ENCODE measurements at regions not wholly inside any gene's neighbourhood (a gene's known extent, or its start where the extent isn't known, plus 50 kb on each side); places are given as distances from the start of the nearest gene placed in this dataset.

DNA sequence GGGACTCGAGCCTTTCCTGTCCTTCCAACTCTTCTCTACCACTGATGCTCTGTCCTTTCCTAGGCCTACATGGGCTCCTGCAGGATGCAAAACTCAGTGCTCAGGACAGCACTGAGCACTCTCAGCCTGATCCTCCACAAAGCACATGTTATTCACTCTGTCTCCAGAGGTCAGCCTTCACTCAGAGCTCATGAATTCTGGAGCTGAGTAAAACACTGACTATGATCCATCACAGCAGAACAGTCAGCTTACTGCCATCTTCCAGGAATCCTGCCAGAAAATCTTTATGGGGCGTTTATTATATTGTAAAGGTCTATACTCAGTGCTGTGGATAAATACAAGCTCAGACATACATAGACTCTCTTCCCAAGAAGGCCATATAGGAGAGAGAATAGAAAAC lies 121.5 kb upstream of the CPEB2 start:
- TF ChIP-seq GATA2 (IDR thresholded peaks at IDR 0.05; ENCODE audit: low read depth, low read length) (no peak), GATA3 (IDR thresholded peaks at IDR 0.05; ENCODE audit: low read depth, low read length) (no peak)

DNA sequence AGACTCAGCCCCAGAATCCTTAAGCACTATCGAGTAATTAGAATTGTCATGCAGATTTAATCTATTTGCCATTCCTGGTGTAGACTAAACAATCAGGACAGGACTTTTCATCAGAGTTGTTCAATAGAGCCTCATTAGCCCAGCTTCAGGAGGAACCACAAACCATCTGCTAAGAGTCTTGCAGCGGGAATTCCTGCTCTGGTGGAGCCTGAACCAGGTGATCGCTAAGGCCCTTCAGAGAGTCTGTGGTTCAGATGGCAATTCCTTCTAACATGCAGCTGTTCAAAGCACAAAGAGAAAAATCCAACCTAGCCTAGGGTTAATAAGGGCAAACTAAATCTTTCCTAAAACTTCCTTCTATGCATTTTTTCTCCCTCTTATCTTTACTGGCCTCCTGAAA lies 119.1 kb upstream of the CPEB2 start:
- TF ChIP-seq GATA3 (IDR thresholded peaks at IDR 0.05; ENCODE audit: low read depth, low read length) (no peak), GATA2 (IDR thresholded peaks at IDR 0.05; ENCODE audit: low read depth, low read length) (no peak)

DNA sequence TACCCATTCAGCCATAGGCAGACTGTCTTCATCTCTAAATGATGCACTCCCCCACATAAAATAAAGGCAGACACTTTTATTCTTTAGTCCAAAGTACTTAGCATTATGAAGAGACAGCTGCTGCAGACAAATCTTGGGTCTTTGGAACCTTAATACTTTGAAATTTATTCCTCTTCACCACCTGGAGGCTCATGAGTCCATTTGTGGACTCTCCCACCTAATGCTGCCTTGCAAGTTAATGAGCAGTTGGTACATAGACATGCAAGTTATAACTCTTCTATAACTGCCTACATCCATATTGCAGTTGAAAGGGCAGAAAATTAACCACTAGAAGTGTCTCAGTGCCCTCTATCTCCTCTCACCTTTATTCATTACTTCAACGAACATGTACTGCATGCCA lies 118.6 kb upstream of the CPEB2 start:
- TF ChIP-seq GATA2 (IDR thresholded peaks at IDR 0.05; ENCODE audit: low read depth, low read length) (no peak), GATA3 (IDR thresholded peaks at IDR 0.05; ENCODE audit: low read depth, low read length) (no peak)

DNA sequence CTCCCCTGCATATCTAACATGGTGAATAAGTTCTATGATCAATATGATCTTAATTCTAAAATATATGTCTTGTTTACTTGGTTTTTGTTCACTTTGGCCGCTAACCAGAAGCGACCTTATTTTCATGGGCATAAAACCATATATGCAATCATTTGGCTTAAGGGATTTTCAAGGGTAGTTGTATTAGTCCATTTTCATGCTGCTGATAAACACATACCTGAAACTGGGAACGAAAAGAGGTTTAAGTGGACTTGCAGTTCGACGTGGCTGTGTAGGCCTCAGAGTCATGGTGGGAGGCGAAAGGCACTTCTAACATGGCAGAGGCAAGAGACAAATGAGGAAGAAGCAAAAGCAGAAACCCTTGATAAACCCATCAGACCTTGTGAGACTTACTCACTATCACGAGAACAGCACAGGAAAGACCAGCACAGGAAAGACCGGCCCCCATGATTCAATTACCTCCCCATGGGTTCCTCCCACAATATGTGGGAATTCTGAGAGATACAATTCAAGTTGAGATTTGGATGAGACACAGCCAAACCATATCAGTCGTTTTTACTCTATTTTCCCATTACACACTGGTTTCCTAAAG lies 114.3 kb upstream of the CPEB2 start:
- TF ChIP-seq GATA3 (IDR thresholded peaks at IDR 0.05; ENCODE audit: low read depth, low read length) (no peak), GATA2 (IDR thresholded peaks at IDR 0.05; ENCODE audit: low read depth, low read length) (no peak)

DNA sequence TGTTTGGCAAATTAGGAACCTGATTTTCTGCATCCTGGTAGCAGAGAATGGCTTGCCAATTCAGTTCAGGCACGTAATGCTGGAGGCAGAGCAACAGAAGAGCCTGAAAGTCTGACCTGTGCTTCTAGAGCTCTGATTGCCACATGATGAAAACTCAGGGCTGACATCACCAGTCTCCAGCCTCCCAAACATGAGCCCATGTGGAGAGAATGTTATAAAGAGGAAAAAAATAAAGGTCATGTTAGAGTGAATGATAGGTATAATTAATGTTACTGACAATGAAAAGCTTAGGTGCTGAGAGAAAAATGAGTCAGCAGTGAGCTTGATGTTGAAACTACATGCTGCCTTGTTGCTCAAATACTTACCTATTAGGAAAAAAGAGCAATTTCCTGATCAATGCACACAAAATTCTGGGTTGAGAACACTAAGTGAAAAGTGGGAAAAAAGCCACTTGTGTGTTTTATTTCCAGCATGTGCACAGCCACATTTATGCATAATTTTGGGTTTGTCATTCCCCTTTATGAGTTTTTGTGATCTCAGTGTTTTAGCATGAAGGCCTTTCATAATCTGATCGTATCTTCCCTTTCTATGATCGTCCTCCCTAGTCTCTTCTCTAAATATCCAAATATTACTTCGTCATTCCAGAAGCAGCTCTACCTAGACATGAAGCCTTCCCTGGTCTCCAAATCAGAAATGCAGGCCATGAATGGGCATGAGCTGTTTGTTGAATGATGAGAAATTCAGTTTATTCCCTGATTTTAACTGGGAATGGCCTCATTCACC lies 113.3 kb upstream of the CPEB2 start:
- TF ChIP-seq GATA3 (IDR thresholded peaks at IDR 0.05; ENCODE audit: low read depth, low read length) (no peak), GATA2 (IDR thresholded peaks at IDR 0.05; ENCODE audit: low read depth, low read length) (no peak)

DNA sequence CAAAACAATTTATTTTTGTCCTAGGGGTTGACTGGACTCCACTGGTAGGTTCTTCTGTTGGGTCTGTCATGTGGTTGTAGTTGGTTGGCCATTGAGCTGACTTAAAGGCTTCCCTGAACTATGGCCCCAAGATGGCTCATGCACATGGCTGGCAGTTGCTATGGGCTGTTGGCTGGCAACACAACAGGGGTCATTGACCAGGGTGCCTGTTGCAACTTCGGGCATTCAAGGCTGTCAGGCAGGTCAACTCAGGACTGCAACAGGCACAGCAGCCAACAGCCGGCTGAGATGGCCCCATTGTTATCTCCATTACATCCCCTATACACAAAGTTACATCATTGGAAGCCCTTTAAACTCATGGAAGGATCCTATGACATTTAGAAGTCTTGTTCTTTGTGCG lies 109.7 kb upstream of the CPEB2 start:
- no peak for TF ChIP-seq GATA3 (IDR thresholded peaks at IDR 0.05; ENCODE audit: low read depth, low read length)
- no peak for TF ChIP-seq GATA2 (IDR thresholded peaks at IDR 0.05; ENCODE audit: low read depth, low read length)

DNA sequence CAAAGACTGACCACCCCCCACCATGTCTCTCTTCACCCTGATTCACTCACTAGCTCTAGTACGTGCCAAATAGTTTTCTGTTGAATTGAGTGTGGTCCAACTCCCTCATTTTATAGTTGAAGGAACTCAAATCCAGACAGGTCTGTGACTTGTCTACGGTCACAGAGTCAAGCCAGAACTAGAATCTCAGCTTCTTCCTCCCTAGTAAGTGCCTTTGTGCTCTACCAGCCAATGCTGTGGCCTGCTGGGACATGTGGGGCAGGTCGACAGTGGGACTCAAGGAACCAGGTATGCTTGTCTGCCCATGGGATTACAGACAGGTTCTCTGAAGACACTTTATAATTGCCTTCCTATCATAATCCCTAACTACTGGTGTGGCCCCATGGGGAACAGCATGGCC lies 108.6 kb upstream of the CPEB2 start:
- TF ChIP-seq GATA2 (IDR thresholded peaks at IDR 0.05; ENCODE audit: low read depth, low read length) (no peak), GATA3 (IDR thresholded peaks at IDR 0.05; ENCODE audit: low read depth, low read length) (no peak)

DNA sequence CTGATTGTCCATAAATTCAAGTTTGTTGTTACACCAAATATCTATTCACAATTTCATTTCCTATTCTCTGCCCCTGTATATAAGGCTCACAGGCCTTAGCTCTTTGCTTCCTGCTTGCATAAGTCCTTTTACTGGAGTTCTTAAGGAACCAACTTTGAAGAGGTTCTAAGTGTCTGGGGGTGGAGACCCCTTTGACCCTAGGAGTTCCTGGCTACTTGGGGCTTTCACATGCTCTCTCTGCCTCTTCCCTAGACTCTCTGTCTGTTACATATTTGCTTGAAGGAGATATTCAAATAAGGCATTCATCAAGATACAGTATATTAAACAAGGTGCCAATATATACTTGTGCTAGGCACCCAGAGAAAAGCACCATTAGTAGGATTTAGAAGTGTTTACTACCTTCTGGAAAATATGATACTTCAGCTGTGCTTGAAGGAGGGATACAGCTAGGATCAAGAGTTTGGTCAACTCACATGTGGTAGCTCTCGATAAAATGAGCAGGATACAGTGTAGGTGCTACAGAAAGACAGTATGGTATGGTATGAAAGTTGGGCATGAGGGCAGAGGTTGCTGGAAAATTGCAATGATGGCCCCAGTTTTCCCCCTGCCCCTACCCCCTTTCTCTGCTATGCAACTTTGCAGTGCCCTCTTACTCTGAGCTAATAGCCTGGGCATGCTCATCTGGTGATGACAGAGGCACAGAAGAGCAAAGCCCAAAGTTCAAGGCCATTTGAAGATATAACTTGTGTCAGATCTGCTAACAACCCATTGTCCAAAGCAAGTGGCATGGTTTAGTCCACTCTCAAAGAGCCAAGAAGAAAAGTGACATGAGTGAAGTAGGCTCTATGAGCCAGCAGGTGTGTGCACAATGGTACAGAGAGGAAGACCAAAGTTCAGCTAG lies 107.6 kb upstream of the CPEB2 start:
- no peak for TF ChIP-seq GATA3 (IDR thresholded peaks at IDR 0.05; ENCODE audit: low read depth, low read length)
- no peak for TF ChIP-seq GATA2 (IDR thresholded peaks at IDR 0.05; ENCODE audit: low read depth, low read length)

DNA sequence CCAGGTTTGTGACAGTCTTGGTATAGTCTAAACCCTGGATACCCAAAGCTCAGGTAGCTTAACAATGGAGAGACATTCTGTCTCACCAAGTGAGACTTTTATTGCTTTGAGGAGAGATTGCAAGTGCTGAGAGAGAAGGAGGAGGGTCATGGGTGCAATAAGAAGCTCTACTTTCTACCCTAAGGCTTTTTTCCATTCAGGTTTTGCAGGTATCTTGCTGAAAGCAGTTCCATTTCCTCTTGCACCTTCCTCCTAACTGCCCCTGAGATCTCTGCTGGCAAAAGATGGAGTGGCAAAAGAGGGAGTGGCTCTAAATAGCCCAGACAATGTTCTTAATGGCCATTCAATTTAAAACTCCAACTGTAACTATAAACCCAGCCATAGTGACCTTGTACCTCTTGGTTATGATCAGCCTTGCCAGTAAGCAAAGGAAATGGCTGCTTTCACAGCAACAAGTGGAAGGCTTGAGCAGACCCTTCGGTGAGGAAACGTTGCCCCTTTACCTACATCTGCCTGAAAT lies 105.6 kb upstream of the CPEB2 start:
- no peak for TF ChIP-seq GATA2 (IDR thresholded peaks at IDR 0.05; ENCODE audit: low read depth, low read length)
- TF ChIP-seq GATA3 (IDR thresholded peaks at IDR 0.05; ENCODE audit: low read depth, low read length) = no peak

DNA sequence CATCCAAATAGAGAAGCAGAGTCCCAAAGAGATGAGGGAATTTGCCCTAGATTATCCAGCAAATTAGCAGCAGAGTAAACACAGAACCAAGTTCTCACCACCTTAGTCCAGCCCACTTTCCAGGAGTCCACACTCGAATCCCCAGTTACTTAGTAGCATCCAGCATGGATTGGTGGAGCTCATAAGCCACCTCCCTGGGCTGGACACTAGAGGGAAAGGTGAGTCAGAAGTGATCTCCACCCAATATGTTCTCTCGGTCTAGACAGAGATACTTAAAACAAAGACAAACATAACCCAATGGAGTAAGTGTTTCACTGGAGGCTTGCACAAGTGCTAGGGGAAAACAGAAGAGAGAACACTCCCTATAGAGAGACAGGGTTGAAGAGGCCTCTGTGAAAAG lies 105.1 kb upstream of the CPEB2 start:
- no peak for TF ChIP-seq GATA3 (IDR thresholded peaks at IDR 0.05; ENCODE audit: low read depth, low read length)
- TF ChIP-seq GATA2 (IDR thresholded peaks at IDR 0.05; ENCODE audit: low read depth, low read length) = no peak

DNA sequence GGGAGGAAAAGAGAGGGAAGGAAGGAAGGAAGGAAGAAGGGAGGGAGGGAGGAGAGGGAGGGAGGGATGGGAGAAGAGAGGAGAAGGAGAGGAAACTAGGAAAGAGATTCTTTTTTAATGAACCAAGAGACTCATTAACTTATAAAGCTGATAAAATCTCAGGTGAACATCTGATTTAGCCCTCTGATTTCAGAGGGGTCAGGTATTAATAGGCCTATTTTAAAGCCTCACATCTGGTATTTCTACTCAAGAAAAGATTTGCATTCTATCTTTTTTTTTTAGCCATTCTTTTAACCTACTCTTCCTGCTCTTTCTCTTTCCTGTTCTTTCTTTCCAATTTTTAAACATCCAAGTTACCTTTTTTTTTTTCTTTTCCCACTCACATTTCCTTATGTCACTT lies 103.3 kb upstream of the CPEB2 start:
- TF ChIP-seq GATA3 (IDR thresholded peaks at IDR 0.05; ENCODE audit: low read depth, low read length) (no peak), GATA2 (IDR thresholded peaks at IDR 0.05; ENCODE audit: low read depth, low read length) (no peak)

DNA sequence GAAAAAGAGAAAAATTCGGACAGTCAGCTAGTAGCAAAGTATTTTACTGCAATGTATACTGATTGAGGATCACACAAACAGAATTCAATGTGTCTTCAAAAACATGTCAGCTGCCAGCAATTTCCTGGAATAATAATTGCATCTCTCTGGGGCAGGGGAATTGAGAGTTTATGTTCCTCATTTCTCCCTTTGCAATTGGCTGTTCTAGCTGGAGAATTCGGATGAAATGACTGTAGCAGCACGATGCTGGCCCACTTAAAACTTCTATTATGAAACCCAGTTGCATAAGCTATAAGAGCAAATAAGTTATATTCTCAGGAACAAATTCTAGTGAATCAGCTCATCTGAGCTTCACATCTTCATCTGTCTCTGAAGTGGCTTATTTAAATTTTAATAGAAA lies 99.9 kb upstream of the CPEB2 start:
- TF ChIP-seq GATA3 (IDR thresholded peaks at IDR 0.05; ENCODE audit: low read depth, low read length) = no peak

DNA sequence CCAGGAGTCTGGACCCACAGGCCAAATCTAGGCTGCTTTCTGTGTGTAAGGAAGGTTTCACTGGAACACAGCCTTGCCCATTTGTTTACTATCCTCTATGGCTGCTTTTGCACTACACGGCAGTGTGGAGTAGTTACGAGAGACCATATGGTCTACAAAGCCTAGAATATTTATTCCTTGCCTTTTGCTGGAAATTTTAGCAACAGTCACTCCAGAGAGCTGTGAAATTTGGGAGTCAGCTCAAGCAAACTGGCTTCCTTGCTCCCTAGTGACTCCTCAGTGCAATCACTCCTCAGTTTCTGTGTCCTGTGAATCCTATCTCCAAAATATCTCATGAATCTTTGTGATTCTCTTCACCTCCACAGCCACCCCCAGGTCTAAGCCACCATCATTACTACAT lies 99.0 kb upstream of the CPEB2 start:
- TF ChIP-seq GATA3 (IDR thresholded peaks at IDR 0.05; ENCODE audit: low read depth, low read length) = no peak
- TF ChIP-seq GATA2 (IDR thresholded peaks at IDR 0.05; ENCODE audit: low read depth, low read length) = no peak

DNA sequence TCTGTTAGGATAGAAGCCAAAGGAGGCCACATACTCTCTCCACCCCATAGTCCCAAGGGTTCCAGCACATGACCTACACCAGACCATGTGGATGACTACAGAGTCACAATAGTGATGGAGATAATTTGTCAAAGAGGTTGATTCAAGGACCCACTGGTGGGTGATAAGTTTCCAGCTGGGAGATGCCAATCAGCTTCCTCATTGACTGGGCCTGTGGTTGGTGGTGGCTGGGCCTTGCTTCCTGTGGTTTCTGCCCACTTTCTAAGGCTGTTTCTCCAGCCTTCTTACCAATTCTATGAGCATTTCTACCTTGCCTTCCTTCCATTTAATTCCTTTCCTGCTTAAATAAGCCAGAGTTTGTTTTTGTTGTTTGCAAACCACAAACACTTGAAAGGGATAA lies 95.5 kb upstream of the CPEB2 start:
- no peak for TF ChIP-seq GATA2 (IDR thresholded peaks at IDR 0.05; ENCODE audit: low read depth, low read length)
- TF ChIP-seq GATA3 (IDR thresholded peaks at IDR 0.05; ENCODE audit: low read depth, low read length) = no peak

Measured in SH-SY5Y (cell line).